PC-9 (cell line): ENCODE measurements at regions not wholly inside any gene's neighbourhood (a gene's known extent, or its start where the extent isn't known, plus 50 kb on each side); places are given as distances from the start of the nearest gene placed in this dataset.

Experiments
- CTCF ChIP-seq: fragments of 200-600 bp; sonication (generic); conservative IDR thresholded peaks from 2 replicates; pipeline ENCODE4 v1.6.1; 2017; ENCODE audit warnings: mixed run types, antibody characterized with exemption, mild to moderate bottlenecking, moderate library complexity
- EZH2 ChIP-seq: fragments of 200-600 bp; sonication (generic); IDR thresholded peaks from 2 replicates; pipeline ENCODE4 v1.8.0; 2017; ENCODE audit warnings: antibody characterized with exemption, low read depth

GRCh38 chr14:94699831-94700230 is 70.1 kb downstream of the GSC start:
- TF ChIP-seq CTCF (no peak), EZH2 (no peak)
